Activated CD4-positive, alpha-beta T cell treated with anti-CD3 and anti-CD28 coated beads, Interleukin-2, amount 10 ng/mL, durations not matched to agents 7 days and 5 days (primary cell): ENCODE measurements at regions not wholly inside any gene's neighbourhood (a gene's known extent, or its start where the extent isn't known, plus 50 kb on each side); places are given as distances from the start of the nearest gene placed in this dataset.

Experiments
- CTCF ChIA-PET: fragments of 350-600 bp; sonication (Branson Sonifier 250); formaldehyde crosslinking; loops from one replicate; lab custom pipeline; 2021; ENCODE audit warnings: antibody characterized with exemption; lab: Charles Lee
- POLR2A ChIA-PET: fragments of 350-600 bp; sonication (Branson Sonifier 250); formaldehyde crosslinking; loops from one replicate; lab custom pipeline; 2021; ENCODE audit warnings: antibody characterized with exemption; lab: Charles Lee
- DNase-seq: peaks from one replicate; pipeline ENCODE4 v3.0.0-alpha.2; 2020
- H3K27ac Mint-ChIP-seq: one replicate; pipeline ENCODE4 v1.8.0; 2021; ENCODE audit warnings: mild to moderate bottlenecking, moderate library complexity, mixed read lengths
- H3K27me3 Mint-ChIP-seq: one replicate; pipeline ENCODE4 v1.8.0; 2021; ENCODE audit warnings: mixed read lengths
- H3K36me3 Mint-ChIP-seq: one replicate; pipeline ENCODE4 v1.8.0; 2021; ENCODE audit warnings: low read depth, mixed read lengths
- H3K4me1 Mint-ChIP-seq: one replicate; pipeline ENCODE4 v1.8.0; 2021; ENCODE audit warnings: mixed read lengths
- H3K4me3 Mint-ChIP-seq: one replicate; pipeline ENCODE4 v1.8.0; 2021; ENCODE audit warnings: mild to moderate bottlenecking, moderate library complexity, mixed read lengths
- H3K9me3 Mint-ChIP-seq: one replicate; pipeline ENCODE4 v1.8.0; 2021; ENCODE audit warnings: mixed read lengths

GRCh38 chr5:98503616-98504015 lies 269.8 kb upstream of the RGMB start:
- Mint-ChIP-seq H3K4me3 (no peak overlapping the region), H3K27ac (no peak overlapping the region), H3K4me1 (no peaks in the 10 kb centered on the region), H3K36me3 (no peaks in the 10 kb centered on the region), H3K9me3 (no peaks in the 10 kb centered on the region), H3K27me3 (peaks cover 2% of the 10 kb centered on the region)
- ChIA-PET POLR2A (no interaction called here), CTCF (interaction anchor here (0.6 kb wide), 1 partner anchor 556 kb away, joined by 3 read pairs; no protein-coding TSS in a partner anchor)
- DNase-seq, result no peak

DNA sequence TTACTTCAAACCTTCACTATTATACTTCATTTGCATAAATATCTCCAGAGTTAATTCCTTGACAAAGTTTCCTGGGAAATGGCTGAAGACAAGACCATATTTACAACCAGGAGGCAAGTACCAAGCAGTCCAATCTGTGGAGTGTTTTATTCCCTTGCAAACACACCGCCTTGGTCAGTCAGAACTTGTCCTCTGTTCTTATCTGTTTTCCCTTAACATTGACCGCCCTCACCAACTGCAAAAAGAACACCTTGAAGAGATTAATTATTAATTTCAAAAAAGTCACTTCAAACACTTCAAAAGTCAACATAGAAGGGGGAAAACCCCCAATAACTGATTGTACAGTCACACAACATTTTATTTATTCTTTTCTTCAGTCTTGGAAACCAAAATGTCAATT lies 269.0 kb upstream of the RGMB start:
- no peaks in the 10 kb centered on the region for H3K4me1 Mint-ChIP-seq
- H3K27ac Mint-ChIP-seq, result no peak overlapping the region
- ChIA-PET CTCF (no interaction called here), POLR2A (no interaction called here)
- peaks cover 2% of the 10 kb centered on the region for H3K27me3 Mint-ChIP-seq
- no peaks in the 10 kb centered on the region for H3K9me3 Mint-ChIP-seq
- H3K4me3 Mint-ChIP-seq, result no peak overlapping the region
- no peaks in the 10 kb centered on the region for H3K36me3 Mint-ChIP-seq
- DNase-seq, result no peak

- ChIA-PET POLR2A (no interaction called here), CTCF (interaction anchor here (0.5 kb wide), 1 partner anchor 63 kb away, joined by 3 read pairs; no protein-coding TSS in a partner anchor)
- Mint-ChIP-seq H3K4me1 (no peaks in the 10 kb centered on the region), H3K4me3 (no peak overlapping the region), H3K36me3 (no peaks in the 10 kb centered on the region), H3K27me3 (no peaks in the 10 kb centered on the region), H3K27ac (no peak overlapping the region), H3K9me3 (no peaks in the 10 kb centered on the region)
- no peak for DNase-seq
Measured at GRCh38 chr5:98510143-98510985, 263.1 kb upstream of the RGMB start.

GRCh38 chr5:98513380-98513779 lies 260.1 kb upstream of the RGMB start:
- CTCF ChIA-PET, result interaction anchor here (1.6 kb wide), 1 partner anchor 23 kb away, joined by 3 read pairs; no protein-coding TSS in a partner anchor
- no peaks in the 10 kb centered on the region for H3K27me3 Mint-ChIP-seq
- H3K27ac Mint-ChIP-seq, result no peak overlapping the region
- H3K36me3 Mint-ChIP-seq, result no peaks in the 10 kb centered on the region
- no peaks in the 10 kb centered on the region for H3K4me1 Mint-ChIP-seq
- no peaks in the 10 kb centered on the region for H3K9me3 Mint-ChIP-seq
- no peak for DNase-seq
- POLR2A ChIA-PET, result no interaction called here
- H3K4me3 Mint-ChIP-seq, result no peak overlapping the region

- POLR2A ChIA-PET, result interaction anchor here (0.6 kb wide), 1 partner anchor 1414 kb away, joined by 4 read pairs; no protein-coding TSS in a partner anchor
- H3K27me3 Mint-ChIP-seq, result no peaks in the 10 kb centered on the region
- H3K9me3 Mint-ChIP-seq, result no peaks in the 10 kb centered on the region
- no peaks in the 10 kb centered on the region for H3K36me3 Mint-ChIP-seq
- no peak for DNase-seq
- CTCF ChIA-PET, result interaction anchor here (1.2 kb wide), 1 partner anchor 33 kb away, joined by 3 read pairs; no protein-coding TSS in a partner anchor
- H3K4me1 Mint-ChIP-seq, result no peaks in the 10 kb centered on the region
- no peak overlapping the region for H3K27ac Mint-ChIP-seq
- no peak overlapping the region for H3K4me3 Mint-ChIP-seq
Measured at GRCh38 chr5:98514215-98514614, 259.2 kb upstream of the RGMB start.

DNA sequence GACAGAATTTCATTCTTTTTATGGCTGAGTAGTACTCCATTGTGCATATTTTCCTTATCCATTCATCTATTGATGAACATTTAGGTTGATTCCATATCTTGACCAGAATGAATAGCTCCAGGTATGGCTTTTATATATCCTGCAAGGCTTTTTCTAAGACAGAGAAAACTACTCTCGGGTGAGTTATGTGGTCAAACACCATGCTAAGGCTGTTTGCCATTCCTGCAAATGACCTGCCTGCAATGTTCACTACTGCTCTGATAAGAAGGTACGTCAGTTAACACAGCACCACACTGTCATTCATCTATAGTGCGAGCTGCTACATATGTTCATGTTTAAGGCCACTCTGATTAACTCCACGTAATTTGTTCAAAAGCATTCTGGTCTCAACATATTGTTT lies 256.8 kb upstream of the RGMB start:
- ChIA-PET POLR2A (no interaction called here), CTCF (no interaction called here)
- no peaks in the 10 kb centered on the region for H3K9me3 Mint-ChIP-seq
- H3K4me3 Mint-ChIP-seq, result no peak overlapping the region
- no peaks in the 10 kb centered on the region for H3K27me3 Mint-ChIP-seq
- no peak for DNase-seq
- no peaks in the 10 kb centered on the region for H3K36me3 Mint-ChIP-seq
- H3K4me1 Mint-ChIP-seq, result no peaks in the 10 kb centered on the region
- no peak overlapping the region for H3K27ac Mint-ChIP-seq

GRCh38 chr5:98517560-98518366 lies 255.7 kb upstream of the RGMB start:
- CTCF ChIA-PET, result interaction anchor here (0.8 kb wide), 1 partner anchor 10 kb away, joined by 3 read pairs; no protein-coding TSS in a partner anchor
- H3K27me3 Mint-ChIP-seq, result no peaks in the 10 kb centered on the region
- H3K4me1 Mint-ChIP-seq, result no peaks in the 10 kb centered on the region
- no peak overlapping the region for H3K27ac Mint-ChIP-seq
- H3K4me3 Mint-ChIP-seq, result no peak overlapping the region
- H3K9me3 Mint-ChIP-seq, result no peaks in the 10 kb centered on the region
- H3K36me3 Mint-ChIP-seq, result no peaks in the 10 kb centered on the region
- no peak for DNase-seq
- POLR2A ChIA-PET, result no interaction called here

- no peak for DNase-seq
- ChIA-PET POLR2A (no interaction called here), CTCF (no interaction called here)
- no peak overlapping the region for H3K4me3 Mint-ChIP-seq
- no peaks in the 10 kb centered on the region for H3K9me3 Mint-ChIP-seq
- H3K36me3 Mint-ChIP-seq, result no peaks in the 10 kb centered on the region
- H3K4me1 Mint-ChIP-seq, result no peaks in the 10 kb centered on the region
- H3K27me3 Mint-ChIP-seq, result no peaks in the 10 kb centered on the region
- no peak overlapping the region for H3K27ac Mint-ChIP-seq
Measured at GRCh38 chr5:98518754-98519153, 254.7 kb upstream of the RGMB start.

GRCh38 chr5:98519571-98519970 lies 253.9 kb upstream of the RGMB start:
- Mint-ChIP-seq H3K4me1 (no peaks in the 10 kb centered on the region), H3K9me3 (no peaks in the 10 kb centered on the region), H3K36me3 (no peaks in the 10 kb centered on the region), H3K27ac (no peak overlapping the region), H3K27me3 (no peaks in the 10 kb centered on the region), H3K4me3 (no peak overlapping the region)
- DNase-seq, result no peak
- ChIA-PET POLR2A (no interaction called here), CTCF (no interaction called here)

DNA sequence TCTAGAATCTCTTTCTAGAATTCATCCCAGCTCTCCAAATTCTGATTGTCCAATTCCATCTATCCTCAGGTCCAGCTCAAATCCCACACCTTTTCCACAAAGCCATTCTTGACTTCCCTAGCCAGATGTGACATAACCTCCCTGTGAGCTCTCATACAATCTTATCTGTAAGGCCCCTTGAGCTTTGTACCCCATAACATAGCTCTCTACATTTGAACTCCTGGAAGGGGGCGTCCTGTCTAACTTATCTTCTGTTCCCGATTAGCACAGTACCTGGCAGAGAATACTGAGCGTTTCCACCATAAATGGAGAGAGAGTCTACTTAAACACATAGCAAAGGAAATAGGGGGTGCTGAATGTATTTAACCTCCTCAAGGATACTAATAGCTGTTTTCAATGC lies 251.6 kb upstream of the RGMB start:
- ChIA-PET POLR2A (no interaction called here), CTCF (interaction anchor here (1.1 to 1.7 kb wide), 2 partner anchors 10 to 136 kb away, joined by 3 to 4 read pairs; no protein-coding TSS in a partner anchor)
- no peak overlapping the region for H3K4me3 Mint-ChIP-seq
- no peak overlapping the region for H3K27ac Mint-ChIP-seq
- no peaks in the 10 kb centered on the region for H3K36me3 Mint-ChIP-seq
- no peak for DNase-seq
- no peaks in the 10 kb centered on the region for H3K4me1 Mint-ChIP-seq
- H3K9me3 Mint-ChIP-seq, result no peaks in the 10 kb centered on the region
- no peaks in the 10 kb centered on the region for H3K27me3 Mint-ChIP-seq

GRCh38 chr5:98524773-98525172 lies 248.7 kb upstream of the RGMB start:
- H3K27ac Mint-ChIP-seq, result no peak overlapping the region
- H3K27me3 Mint-ChIP-seq, result no peaks in the 10 kb centered on the region
- ChIA-PET CTCF (no interaction called here), POLR2A (no interaction called here)
- no peaks in the 10 kb centered on the region for H3K4me1 Mint-ChIP-seq
- H3K4me3 Mint-ChIP-seq, result no peak overlapping the region
- no peak for DNase-seq
- no peaks in the 10 kb centered on the region for H3K36me3 Mint-ChIP-seq
- no peaks in the 10 kb centered on the region for H3K9me3 Mint-ChIP-seq

- CTCF ChIA-PET, result no interaction called here
- POLR2A ChIA-PET, result no interaction called here
- DNase-seq, result no peak
- no peaks in the 10 kb centered on the region for H3K4me1 Mint-ChIP-seq
- H3K4me3 Mint-ChIP-seq, result no peak overlapping the region
- no peaks in the 10 kb centered on the region for H3K9me3 Mint-ChIP-seq
- no peaks in the 10 kb centered on the region for H3K27me3 Mint-ChIP-seq
- H3K36me3 Mint-ChIP-seq, result no peaks in the 10 kb centered on the region
- H3K27ac Mint-ChIP-seq, result no peak overlapping the region
Measured at GRCh38 chr5:98527846-98528245, 245.6 kb upstream of the RGMB start.

- Mint-ChIP-seq H3K36me3 (no peaks in the 10 kb centered on the region), H3K27me3 (no peaks in the 10 kb centered on the region), H3K27ac (no peak overlapping the region), H3K9me3 (no peaks in the 10 kb centered on the region), H3K4me1 (no peaks in the 10 kb centered on the region), H3K4me3 (no peak overlapping the region)
- ChIA-PET CTCF (no interaction called here), POLR2A (no interaction called here)
- no peak for DNase-seq
Measured at GRCh38 chr5:98529321-98529720, 244.1 kb upstream of the RGMB start.
